Suprapubic skin (tissue), 4 donors: ENCODE measurements at regions not wholly inside any gene's neighbourhood (a gene's known extent, or its start where the extent isn't known, plus 50 kb on each side); places are given as distances from the start of the nearest gene placed in this dataset.

ENCODE experiments used
- EP300 ChIP-seq: sonication (generic); formaldehyde crosslinking; IDR thresholded peaks from one replicate; pipeline ENCODE4 v1.6.1; 2017; ENCODE audit warnings: antibody characterized with exemption
- POLR2A ChIP-seq, 2 donors: fragments of 450-650 bp; IDR thresholded peaks; one replicate each; pipeline ENCODE4 v1.6.1; 2017; ENCODE audit warnings: antibody characterized with exemption in 2 of 2, mild to moderate bottlenecking in 2 of 2, moderate library complexity in 2 of 2
- POLR2AphosphoS5 ChIP-seq, 3 donors: sonication (generic); formaldehyde crosslinking; IDR thresholded peaks; one replicate each; pipeline ENCODE4 v1.6.1; 2017; ENCODE audit warnings: antibody characterized with exemption in 3 of 3
- TF ChIP-seq, protein P1 (sequence below), 2 donors: fragments of 200-600 bp in 1 of 2; fragments of 450-650 bp in 1 of 2; sonication (generic) in 1 of 2; IDR thresholded peaks; one replicate each; pipeline ENCODE4 v1.5.1; 2016 to 2019; ENCODE audit warnings: antibody characterized with exemption in 2 of 2, mild to moderate bottlenecking in 1 of 2, moderate library complexity in 1 of 2

DNA sequence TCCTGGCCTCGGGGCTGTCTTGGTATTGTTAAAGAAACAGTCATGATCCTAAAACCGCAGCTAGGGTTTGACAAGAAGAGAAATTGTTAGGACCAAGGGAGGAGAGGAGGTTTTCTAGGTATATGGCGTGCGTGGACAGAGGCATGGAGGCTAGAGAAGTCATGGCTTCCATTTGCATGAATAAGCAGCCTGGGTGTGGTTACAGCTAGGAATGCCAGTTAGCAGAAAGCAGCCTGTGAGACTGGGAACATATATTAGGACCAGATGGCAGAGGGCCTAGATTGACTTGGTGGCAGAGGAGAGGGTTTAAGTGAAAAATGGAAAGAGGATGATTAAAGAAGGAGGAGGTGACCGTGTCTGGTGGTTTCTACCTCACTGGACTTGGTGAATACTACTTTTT, 573.6 kb upstream of the ARRDC4 start:
- TF ChIP-seq, protein P1, sequence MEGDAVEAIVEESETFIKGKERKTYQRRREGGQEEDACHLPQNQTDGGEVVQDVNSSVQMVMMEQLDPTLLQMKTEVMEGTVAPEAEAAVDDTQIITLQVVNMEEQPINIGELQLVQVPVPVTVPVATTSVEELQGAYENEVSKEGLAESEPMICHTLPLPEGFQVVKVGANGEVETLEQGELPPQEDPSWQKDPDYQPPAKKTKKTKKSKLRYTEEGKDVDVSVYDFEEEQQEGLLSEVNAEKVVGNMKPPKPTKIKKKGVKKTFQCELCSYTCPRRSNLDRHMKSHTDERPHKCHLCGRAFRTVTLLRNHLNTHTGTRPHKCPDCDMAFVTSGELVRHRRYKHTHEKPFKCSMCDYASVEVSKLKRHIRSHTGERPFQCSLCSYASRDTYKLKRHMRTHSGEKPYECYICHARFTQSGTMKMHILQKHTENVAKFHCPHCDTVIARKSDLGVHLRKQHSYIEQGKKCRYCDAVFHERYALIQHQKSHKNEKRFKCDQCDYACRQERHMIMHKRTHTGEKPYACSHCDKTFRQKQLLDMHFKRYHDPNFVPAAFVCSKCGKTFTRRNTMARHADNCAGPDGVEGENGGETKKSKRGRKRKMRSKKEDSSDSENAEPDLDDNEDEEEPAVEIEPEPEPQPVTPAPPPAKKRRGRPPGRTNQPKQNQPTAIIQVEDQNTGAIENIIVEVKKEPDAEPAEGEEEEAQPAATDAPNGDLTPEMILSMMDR (IDR thresholded peaks at IDR 0.05), result no peak
- TF ChIP-seq POLR2A (IDR thresholded peaks at IDR 0.05) (no peak), POLR2AphosphoS5 (IDR thresholded peaks at IDR 0.05) (no peak), EP300 (no peak)
